HG02943 (cell line): ENCODE measurements at regions not wholly inside any gene's neighbourhood (a gene's known extent, or its start where the extent isn't known, plus 50 kb on each side); places are given as distances from the start of the nearest gene placed in this dataset.

Experiments
- ATAC-seq: cut with Tn5 transposase; IDR thresholded peaks from one replicate; pipeline ENCODE4 v1.9.1; 2021; ENCODE audit warnings: mild to moderate bottlenecking, low read depth, moderate library complexity; ENCODE audit not compliant: unreplicated experiment

GRCh38 chr13:106145070-106145469, 390.4 kb downstream of the EFNB2 start:
- no peak for ATAC-seq

- no peak for ATAC-seq
Observed at GRCh38 chr13:106143930-106144709, 391.3 kb downstream of the EFNB2 start.

- ATAC-seq = no peak
Observed at GRCh38 chr13:106143392-106143791, 392.1 kb downstream of the EFNB2 start.

GRCh38 chr13:106140476-106140875, 395.0 kb downstream of the EFNB2 start:
- ATAC-seq = no peak

GRCh38 chr13:106139942-106140341, 395.5 kb downstream of the EFNB2 start:
- no peak for ATAC-seq

- no peak for ATAC-seq
Observed at GRCh38 chr13:106139377-106139776, 396.1 kb downstream of the EFNB2 start.

GRCh38 chr13:106138620-106139019, 396.8 kb downstream of the EFNB2 start:
- ATAC-seq = no peak

GRCh38 chr13:106133025-106133424, 402.4 kb downstream of the EFNB2 start:
- ATAC-seq = no peak

- no peak for ATAC-seq
Observed at GRCh38 chr13:106132216-106132615, 403.2 kb downstream of the EFNB2 start.

GRCh38 chr13:106129993-106130392, 405.5 kb downstream of the EFNB2 start:
- no peak for ATAC-seq

- ATAC-seq = no peak
Observed at GRCh38 chr13:106129273-106129672, 406.2 kb downstream of the EFNB2 start.

GRCh38 chr13:106122234-106122633, 413.2 kb downstream of the EFNB2 start:
- ATAC-seq = no peak

- no peak for ATAC-seq
Observed at GRCh38 chr13:106121173-106121754, 414.2 kb downstream of the EFNB2 start.

GRCh38 chr13:106118996-106119395, 416.5 kb downstream of the EFNB2 start:
- no peak for ATAC-seq

GRCh38 chr13:106118050-106118449, 417.4 kb downstream of the EFNB2 start:
- no peak for ATAC-seq

GRCh38 chr13:106117640-106118039, 417.8 kb downstream of the EFNB2 start:
- no peak for ATAC-seq

- no peak for ATAC-seq
Observed at GRCh38 chr13:106117035-106117434, 418.4 kb downstream of the EFNB2 start.

- ATAC-seq = no peak
Observed at GRCh38 chr13:106115081-106115480, 420.4 kb downstream of the EFNB2 start.

GRCh38 chr13:106113796-106114195, 421.7 kb downstream of the EFNB2 start:
- no peak for ATAC-seq

- ATAC-seq = no peak
Observed at GRCh38 chr13:106112191-106112590, 423.3 kb downstream of the EFNB2 start.

- ATAC-seq = no peak
Observed at GRCh38 chr13:106110241-106110855, 425.1 kb downstream of the EFNB2 start.

- no peak for ATAC-seq
Observed at GRCh38 chr13:106109391-106109791, 426.1 kb downstream of the EFNB2 start.
